ENCODE measurements at regions not wholly inside any gene's neighbourhood (a gene's known extent, or its start where the extent isn't known, plus 50 kb on each side); places are given as distances from the start of the nearest gene placed in this dataset.

DNA sequence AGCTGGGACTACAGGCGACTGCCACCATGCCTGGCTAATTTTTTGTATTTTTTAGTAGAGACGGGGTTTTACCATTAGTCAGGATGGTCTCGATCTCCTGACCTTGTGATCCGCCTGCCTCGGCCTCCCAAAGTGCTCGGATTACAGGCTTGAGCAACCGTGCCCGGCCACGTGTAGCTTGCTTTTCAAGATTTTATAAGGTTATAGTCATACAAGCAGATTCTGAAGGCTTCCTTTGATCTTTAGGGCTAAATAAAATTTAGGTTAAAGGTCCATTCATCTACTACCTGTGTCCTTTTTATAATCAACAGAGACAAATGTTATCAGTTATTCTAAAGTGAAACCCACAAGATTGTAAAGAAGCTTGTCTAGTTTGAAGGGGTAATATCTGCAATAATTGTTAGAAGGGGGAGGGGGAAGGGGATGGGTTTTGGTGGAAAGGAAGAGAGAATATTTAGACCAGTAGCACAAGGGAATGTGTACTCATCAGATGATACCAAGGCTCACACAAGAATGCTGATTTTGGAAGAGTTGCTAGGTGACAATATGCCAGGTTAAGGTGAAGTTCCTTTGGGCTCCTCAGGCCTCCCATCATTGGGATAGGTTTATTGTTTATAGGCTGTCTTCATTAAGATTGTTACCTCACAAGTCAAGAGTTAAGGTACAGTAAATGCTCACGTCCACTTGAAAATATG lies 284.7 kb downstream of the ALDH8A1 start:
- TF ChIP-seq ZFP30 (CRISPR knock-in tag; IDR thresholded peaks at IDR 0.05) (no peak), ISL1 (CRISPR knock-in tag; IDR thresholded peaks at IDR 0.05) (no peak), OSR1 (CRISPR knock-in tag; IDR thresholded peaks at IDR 0.05) (no peak), ZFP3 (CRISPR knock-in tag; IDR thresholded peaks at IDR 0.05) (no peak), RARB (CRISPR knock-in tag; IDR thresholded peaks at IDR 0.05) (no peak), ESRRG (CRISPR knock-in tag; IDR thresholded peaks at IDR 0.05) (no peak), TCF4 (CRISPR knock-in tag; IDR thresholded peaks at IDR 0.05; ENCODE audit: borderline replicate concordance) (no peak), ZNF8 (CRISPR knock-in tag; IDR thresholded peaks at IDR 0.05) (no peak)
- TF ChIP-seq, protein P1, sequence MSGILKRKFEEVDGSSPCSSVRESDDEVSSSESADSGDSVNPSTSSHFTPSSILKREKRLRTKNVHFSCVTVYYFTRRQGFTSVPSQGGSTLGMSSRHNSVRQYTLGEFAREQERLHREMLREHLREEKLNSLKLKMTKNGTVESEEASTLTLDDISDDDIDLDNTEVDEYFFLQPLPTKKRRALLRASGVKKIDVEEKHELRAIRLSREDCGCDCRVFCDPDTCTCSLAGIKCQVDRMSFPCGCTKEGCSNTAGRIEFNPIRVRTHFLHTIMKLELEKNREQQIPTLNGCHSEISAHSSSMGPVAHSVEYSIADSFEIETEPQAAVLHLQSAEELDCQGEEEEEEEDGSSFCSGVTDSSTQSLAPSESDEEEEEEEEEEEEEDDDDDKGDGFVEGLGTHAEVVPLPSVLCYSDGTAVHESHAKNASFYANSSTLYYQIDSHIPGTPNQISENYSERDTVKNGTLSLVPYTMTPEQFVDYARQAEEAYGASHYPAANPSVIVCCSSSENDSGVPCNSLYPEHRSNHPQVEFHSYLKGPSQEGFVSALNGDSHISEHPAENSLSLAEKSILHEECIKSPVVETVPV (CRISPR knock-in tag; IDR thresholded peaks at IDR 0.05) = no peak
- no peak for ATAC-seq

DNA sequence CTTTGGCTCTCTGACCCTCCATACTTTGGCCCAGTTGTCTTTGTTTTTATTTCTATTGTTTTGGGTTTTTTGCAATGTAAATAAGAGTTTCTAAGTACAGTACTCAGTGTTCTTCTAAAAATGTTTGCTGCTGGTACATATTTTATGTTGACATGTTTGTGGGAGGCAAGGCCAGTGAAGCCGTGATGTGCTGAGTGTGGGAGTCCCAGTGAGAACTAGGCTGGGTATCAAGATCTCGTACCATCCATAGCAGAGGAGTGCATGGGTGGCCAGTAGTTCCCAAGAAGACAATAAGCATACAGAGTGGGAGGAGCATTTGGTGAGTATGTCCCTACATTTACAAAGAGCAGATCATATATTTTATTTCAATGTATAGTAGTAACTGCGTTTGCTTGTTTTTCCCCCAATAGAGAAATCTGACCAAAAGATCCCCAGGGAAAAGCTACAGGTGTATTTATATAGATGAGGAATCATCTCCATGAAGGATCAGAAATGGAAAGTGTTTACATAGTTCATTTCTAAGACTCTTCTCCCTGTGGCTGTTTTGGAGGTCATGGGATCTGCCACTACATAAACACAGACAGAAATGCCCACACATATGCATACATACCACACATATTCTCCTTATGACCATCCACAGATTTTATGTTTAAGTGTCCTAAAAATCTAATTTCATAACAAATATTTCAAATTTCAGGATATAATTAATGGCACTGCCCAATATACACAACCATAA lies 285.9 kb downstream of the ALDH8A1 start:
- TF ChIP-seq ZNF565 (CRISPR knock-in tag; conservative IDR thresholded peaks at IDR 0.05; ENCODE audit: low read depth) = no peak
- TF ChIP-seq SNAI2 (CRISPR knock-in tag; IDR thresholded peaks at IDR 0.05) = no peak
- TF ChIP-seq ZFP30 (CRISPR knock-in tag; IDR thresholded peaks at IDR 0.05) = no peak
- no peak for TF ChIP-seq BACH2 (CRISPR knock-in tag; IDR thresholded peaks at IDR 0.05; ENCODE audit: borderline replicate concordance)
- TF ChIP-seq, protein P2, sequence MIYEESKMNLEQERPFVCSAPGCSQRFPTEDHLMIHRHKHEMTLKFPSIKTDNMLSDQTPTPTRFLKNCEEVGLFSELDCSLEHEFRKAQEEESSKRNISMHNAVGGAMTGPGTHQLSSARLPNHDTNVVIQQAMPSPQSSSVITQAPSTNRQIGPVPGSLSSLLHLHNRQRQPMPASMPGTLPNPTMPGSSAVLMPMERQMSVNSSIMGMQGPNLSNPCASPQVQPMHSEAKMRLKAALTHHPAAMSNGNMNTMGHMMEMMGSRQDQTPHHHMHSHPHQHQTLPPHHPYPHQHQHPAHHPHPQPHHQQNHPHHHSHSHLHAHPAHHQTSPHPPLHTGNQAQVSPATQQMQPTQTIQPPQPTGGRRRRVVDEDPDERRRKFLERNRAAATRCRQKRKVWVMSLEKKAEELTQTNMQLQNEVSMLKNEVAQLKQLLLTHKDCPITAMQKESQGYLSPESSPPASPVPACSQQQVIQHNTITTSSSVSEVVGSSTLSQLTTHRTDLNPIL (CRISPR knock-in tag; IDR thresholded peaks at IDR 0.05; ENCODE audit: low read depth) = no peak
- no peak for TF ChIP-seq ZC3H10 (CRISPR knock-in tag; IDR thresholded peaks at IDR 0.05)
- TF ChIP-seq RARB (CRISPR knock-in tag; IDR thresholded peaks at IDR 0.05) = no peak
- TF ChIP-seq, protein P1 (CRISPR knock-in tag; IDR thresholded peaks at IDR 0.05) = no peak
- TF ChIP-seq POU6F1 (CRISPR knock-in tag; IDR thresholded peaks at IDR 0.05; ENCODE audit: borderline replicate concordance, low read depth) = no peak
- no peak for ATAC-seq

DNA sequence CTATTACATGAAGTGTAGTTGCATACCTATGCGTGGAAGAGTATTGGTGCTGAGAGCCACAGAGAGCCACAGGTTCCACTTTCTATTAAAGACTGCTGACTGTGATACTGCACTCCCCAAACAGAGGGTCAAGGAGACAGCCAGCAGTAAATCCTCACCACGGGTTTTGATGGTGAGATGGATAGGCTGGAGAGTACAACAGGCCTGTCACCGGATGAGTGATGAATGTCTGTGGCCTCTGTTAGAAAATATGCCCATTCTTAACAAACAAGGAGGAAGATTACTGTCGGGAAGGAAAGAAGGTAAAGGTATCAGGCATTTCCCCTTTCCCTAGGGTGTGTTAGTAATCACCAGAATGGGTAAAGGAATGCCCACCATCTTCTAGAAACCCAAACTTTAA lies 286.5 kb downstream of the ALDH8A1 start:
- TF ChIP-seq ESRRG (CRISPR knock-in tag; IDR thresholded peaks at IDR 0.05) (no peak), SNAI2 (CRISPR knock-in tag; IDR thresholded peaks at IDR 0.05) (no peak), ZFP3 (CRISPR knock-in tag; IDR thresholded peaks at IDR 0.05) (no peak), BACH2 (CRISPR knock-in tag; IDR thresholded peaks at IDR 0.05; ENCODE audit: borderline replicate concordance) (no peak), TCF4 (CRISPR knock-in tag; IDR thresholded peaks at IDR 0.05; ENCODE audit: borderline replicate concordance) (no peak), OSR1 (CRISPR knock-in tag; IDR thresholded peaks at IDR 0.05) (no peak), ZNF565 (CRISPR knock-in tag; conservative IDR thresholded peaks at IDR 0.05; ENCODE audit: low read depth) (no peak)
- TF ChIP-seq, protein P1 (CRISPR knock-in tag; IDR thresholded peaks at IDR 0.05) = no peak
- TF ChIP-seq, protein P2 (CRISPR knock-in tag; IDR thresholded peaks at IDR 0.05; ENCODE audit: low read depth) = no peak
- no peak for ATAC-seq

Data from SK-N-SH treated with all-trans-retinoic acid at 6 μM for 48 hours (cell line).